ENCODE measurements at regions not wholly inside any gene's neighbourhood (a gene's known extent, or its start where the extent isn't known, plus 50 kb on each side); places are given as distances from the start of the nearest gene placed in this dataset.

- Mint-ChIP-seq H3K4me1 (peaks cover 45% of the 10 kb centered on the region), H3K9me3 (no peaks in the 10 kb centered on the region), H3K27ac (peak overlapping the region; percentile 52 to 90 (median 78)), H3K36me3 (ENCODE audit: low read depth) (no peaks in the 10 kb centered on the region), H3K4me3 (peak overlapping the region; percentile 27 to 57 (median 43)), H3K27me3 (ENCODE audit: low read depth) (no peaks in the 10 kb centered on the region)
- TF ChIP-seq CTCF (IDR thresholded peaks at IDR 0.05; ENCODE audit: unreplicated experiment in 3 of 3) = no peak
Measured at GRCh38 chr2:143939626-143940330, 580.1 kb downstream of the ZEB2 start.

GRCh38 chr2:143937723-143938350 is 582.1 kb downstream of the ZEB2 start:
- Mint-ChIP-seq H3K4me3 (peak overlapping the region; percentile 43 to 72 (median 57)), H3K9me3 (no peaks in the 10 kb centered on the region), H3K36me3 (ENCODE audit: low read depth) (no peaks in the 10 kb centered on the region), H3K27ac (peak overlapping the region; percentile 74 to 90 (median 78)), H3K4me1 (peaks cover 53% of the 10 kb centered on the region), H3K27me3 (ENCODE audit: low read depth) (no peaks in the 10 kb centered on the region)
- no peak for TF ChIP-seq CTCF (IDR thresholded peaks at IDR 0.05; ENCODE audit: unreplicated experiment in 3 of 3)

- Mint-ChIP-seq H3K27ac (peak overlapping the region; percentile 74 to 90 (median 85)), H3K4me1 (peaks cover 53% of the 10 kb centered on the region), H3K9me3 (no peaks in the 10 kb centered on the region), H3K36me3 (ENCODE audit: low read depth) (no peaks in the 10 kb centered on the region), H3K27me3 (ENCODE audit: low read depth) (no peaks in the 10 kb centered on the region), H3K4me3 (peak overlapping the region; percentile 78 to 85 (median 85))
- no peak for TF ChIP-seq CTCF (IDR thresholded peaks at IDR 0.05; ENCODE audit: unreplicated experiment in 3 of 3)
Measured at GRCh38 chr2:143936848-143937722, 582.8 kb downstream of the ZEB2 start.

- no peak for TF ChIP-seq CTCF (IDR thresholded peaks at IDR 0.05; ENCODE audit: unreplicated experiment in 3 of 3)
- Mint-ChIP-seq H3K4me1 (peaks cover 59% of the 10 kb centered on the region), H3K27ac (peak overlapping the region; percentile 64 to 85 (median 67)), H3K9me3 (no peaks in the 10 kb centered on the region), H3K4me3 (peak overlapping the region; percentile 78 to 85 (median 85)), H3K36me3 (ENCODE audit: low read depth) (no peaks in the 10 kb centered on the region), H3K27me3 (ENCODE audit: low read depth) (no peaks in the 10 kb centered on the region)
Measured at GRCh38 chr2:143936538-143936847, 583.4 kb downstream of the ZEB2 start.

GRCh38 chr2:143935482-143935752 is 584.5 kb downstream of the ZEB2 start:
- no peaks in the 10 kb centered on the region for H3K27me3 Mint-ChIP-seq (ENCODE audit: low read depth)
- H3K4me3 Mint-ChIP-seq = peak overlapping the region in 2 of 3 experiments; percentile 53 to 85
- H3K4me1 Mint-ChIP-seq = peaks cover 54% of the 10 kb centered on the region
- H3K36me3 Mint-ChIP-seq (ENCODE audit: low read depth) = no peaks in the 10 kb centered on the region
- H3K27ac Mint-ChIP-seq = peak overlapping the region in 2 of 3 experiments; percentile 67 to 85
- TF ChIP-seq CTCF (IDR thresholded peaks at IDR 0.05; ENCODE audit: unreplicated experiment in 3 of 3) = no peak
- H3K9me3 Mint-ChIP-seq = no peaks in the 10 kb centered on the region
